ENCODE measurements at regions not wholly inside any gene's neighbourhood (a gene's known extent, or its start where the extent isn't known, plus 50 kb on each side); places are given as distances from the start of the nearest gene placed in this dataset.

GRCh38 chr21:16633831-16634459, 878.9 kb upstream of the CXADR start:
- peak; percentile 58 for DNase-seq (ENCODE audit: low spot score)

- DNase-seq (ENCODE audit: low spot score), result no peak
These were observed 878.3 kb upstream of the CXADR start for GRCh38 chr21:16634515-16634914.

DNA sequence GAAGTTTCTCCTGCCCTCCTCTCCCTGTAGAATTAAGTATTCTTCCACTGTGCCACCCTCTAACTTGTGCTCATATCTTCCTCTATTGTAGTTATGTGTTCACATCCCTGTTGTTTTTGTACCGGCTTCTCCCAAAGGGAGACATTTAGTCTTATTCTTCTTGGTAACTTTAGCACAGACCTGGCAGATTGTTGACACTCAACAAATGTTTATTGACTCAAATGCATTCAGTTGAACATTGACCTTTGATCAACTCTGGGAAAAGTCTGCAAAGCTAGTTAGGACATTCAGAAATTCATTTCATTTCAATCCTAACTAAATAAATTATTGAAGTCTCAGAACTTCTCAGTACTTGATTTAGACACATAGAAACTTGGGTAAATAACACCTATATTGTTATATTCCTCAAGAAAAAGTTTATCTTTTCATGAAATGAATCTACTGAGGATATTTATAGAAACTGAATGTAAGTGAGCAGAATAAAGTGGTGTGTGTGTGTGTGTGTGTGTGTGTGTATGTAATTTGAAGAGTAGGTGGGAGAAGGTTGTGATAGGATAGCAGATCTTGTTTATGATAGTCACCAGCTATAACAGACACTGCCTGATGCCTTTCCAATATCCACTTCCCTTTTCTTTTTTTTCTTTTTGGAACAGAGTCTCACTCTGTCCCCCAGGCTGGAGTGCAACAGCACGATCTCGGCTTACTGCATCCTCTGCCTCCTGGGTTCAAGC, 872.4 kb upstream of the CXADR start:
- DNase-seq (ENCODE audit: low spot score), result no peak

DNA sequence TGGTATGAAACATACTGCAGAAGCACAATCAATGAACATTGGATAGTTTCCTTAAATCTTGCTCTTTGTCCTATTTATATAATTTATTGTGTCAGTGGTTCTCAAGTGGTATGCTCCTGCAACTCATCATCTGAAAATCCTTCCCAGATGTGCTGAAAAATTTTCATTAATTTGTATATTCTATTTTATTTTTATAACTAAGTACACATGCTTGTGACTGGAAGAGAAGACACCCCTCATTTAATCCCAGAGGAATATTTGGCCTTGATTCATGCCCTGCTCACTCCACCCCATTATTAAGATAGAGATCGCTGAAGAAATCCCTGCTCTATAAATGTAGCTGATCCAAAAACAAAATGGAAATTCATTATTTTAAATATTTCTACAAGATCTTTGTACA, 870.5 kb upstream of the CXADR start:
- DNase-seq (ENCODE audit: low spot score), result no peak

- no peak for DNase-seq (ENCODE audit: low spot score)
These were observed 868.2 kb upstream of the CXADR start for GRCh38 chr21:16644685-16645084.

- no peak for DNase-seq (ENCODE audit: low spot score)
These were observed 862.0 kb upstream of the CXADR start for GRCh38 chr21:16650714-16651366.

- DNase-seq (ENCODE audit: low spot score), result peak; percentile 31
These were observed 860.9 kb upstream of the CXADR start for GRCh38 chr21:16651956-16652355.

DNA sequence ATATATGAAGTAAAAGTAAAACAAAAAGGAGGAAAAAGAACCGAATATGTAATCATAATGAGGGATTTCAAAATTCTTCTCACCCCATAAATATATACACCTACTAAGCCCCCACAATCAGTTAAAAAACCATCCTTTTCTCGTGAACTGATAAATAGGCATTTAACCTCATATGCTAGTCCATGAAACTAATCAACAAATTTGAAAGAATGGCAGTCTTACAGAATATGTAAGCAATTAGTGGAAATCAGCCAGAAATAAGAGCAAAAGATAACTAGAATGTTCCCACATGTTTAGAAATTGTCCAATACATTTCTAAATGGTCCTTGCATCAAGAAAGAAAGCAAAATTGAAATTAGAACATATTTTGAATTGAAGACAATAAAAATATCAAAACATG, 849.4 kb upstream of the CXADR start:
- DNase-seq (ENCODE audit: low spot score), result no peak

DNA sequence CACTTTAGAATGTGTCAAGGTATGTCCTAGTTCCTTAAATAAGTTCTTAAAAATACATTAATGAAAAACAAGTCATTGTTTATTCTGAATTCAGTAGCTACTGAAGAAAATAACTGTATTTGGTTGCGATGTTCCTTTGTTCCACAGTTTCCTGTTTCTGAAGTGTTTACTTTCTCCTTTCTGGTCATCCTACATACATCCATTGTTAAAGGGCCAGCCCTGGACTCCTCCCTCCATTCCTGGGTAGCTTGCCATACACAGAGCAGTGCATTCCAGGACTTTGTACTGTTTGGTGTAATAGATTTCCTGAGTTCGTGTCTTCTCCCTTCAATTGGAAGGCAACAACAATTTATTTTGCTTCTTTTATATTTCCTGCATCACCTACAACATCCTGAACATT, 845.4 kb upstream of the CXADR start:
- no peak for DNase-seq (ENCODE audit: low spot score)

GRCh38 chr21:16674949-16675348, 837.9 kb upstream of the CXADR start:
- no peak for DNase-seq (ENCODE audit: low spot score)

GRCh38 chr21:16676391-16676790, 836.5 kb upstream of the CXADR start:
- DNase-seq (ENCODE audit: low spot score), result peak; percentile 63

DNA sequence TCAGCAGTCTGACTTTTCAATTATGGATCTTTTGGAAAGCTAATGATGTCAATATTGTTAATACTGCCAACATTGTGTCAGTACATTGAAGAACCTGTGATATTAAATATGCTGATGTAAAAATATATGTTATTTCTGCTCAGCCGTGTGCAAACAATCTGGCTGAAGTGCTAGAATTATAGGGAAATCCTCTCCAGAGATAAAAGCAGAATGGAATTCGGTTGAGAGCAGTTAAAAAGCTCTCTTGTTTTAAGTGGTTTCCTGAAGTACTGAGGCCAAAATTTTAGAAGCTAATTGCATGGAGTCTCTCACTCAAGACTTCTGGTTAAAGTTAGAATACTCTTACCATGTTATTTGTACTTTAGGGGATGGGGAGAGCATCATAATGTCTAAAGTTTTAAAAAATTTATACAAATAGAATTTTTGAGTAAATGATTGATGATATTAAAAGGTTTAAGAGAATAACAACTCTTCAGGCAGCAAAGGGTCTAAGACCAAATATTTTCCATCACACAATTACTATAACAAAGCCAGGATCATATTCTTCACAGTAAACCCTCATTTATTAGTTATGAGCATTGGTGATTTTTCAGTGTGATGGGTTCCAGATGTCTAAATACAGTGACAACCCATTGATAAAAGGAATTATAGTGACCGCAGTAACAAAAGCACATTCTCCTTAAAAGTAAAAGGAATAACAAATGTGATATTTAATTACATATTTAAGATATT, 834.2 kb upstream of the CXADR start:
- DNase-seq (ENCODE audit: low spot score), result peak; percentile 85

- no peak for DNase-seq (ENCODE audit: low spot score)
These were observed 817.8 kb upstream of the CXADR start for GRCh38 chr21:16695074-16695473.

- no peak for DNase-seq (ENCODE audit: low spot score)
These were observed 805.6 kb upstream of the CXADR start for GRCh38 chr21:16707274-16707673.

DNA sequence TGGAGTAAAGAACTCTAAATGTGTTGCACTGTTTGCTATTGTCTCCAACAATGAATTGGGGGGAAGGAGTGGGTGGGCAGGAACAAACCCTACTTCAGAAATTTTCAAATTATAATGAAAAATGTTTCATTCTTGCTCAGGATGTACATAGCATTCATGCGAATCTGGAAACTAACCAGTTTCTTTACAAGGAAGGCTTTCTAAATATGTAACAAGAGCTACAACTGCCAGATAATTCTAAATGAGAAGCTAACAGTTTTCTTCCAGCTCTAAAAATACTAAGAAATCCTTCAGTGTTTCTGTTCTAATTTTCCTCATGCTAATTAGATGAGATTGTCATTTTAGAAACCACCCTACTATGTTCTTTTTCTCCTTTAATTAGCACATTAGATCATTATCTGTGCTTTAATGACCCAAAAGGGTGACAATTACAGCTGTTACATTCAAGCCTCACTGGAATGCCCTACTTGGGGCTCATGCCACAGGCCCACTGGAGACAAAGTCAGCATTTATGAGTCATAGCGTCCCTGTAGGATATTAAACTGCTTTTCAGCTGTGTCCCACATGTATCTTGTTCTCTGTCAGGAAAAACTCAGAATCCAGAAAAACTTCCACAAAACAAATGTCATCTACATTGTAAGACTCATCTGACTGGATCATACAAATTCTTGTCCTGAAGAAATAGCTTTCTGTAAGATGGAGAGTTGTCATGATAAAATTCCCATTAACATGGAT, 804.6 kb upstream of the CXADR start:
- DNase-seq (ENCODE audit: low spot score), result no peak

DNA sequence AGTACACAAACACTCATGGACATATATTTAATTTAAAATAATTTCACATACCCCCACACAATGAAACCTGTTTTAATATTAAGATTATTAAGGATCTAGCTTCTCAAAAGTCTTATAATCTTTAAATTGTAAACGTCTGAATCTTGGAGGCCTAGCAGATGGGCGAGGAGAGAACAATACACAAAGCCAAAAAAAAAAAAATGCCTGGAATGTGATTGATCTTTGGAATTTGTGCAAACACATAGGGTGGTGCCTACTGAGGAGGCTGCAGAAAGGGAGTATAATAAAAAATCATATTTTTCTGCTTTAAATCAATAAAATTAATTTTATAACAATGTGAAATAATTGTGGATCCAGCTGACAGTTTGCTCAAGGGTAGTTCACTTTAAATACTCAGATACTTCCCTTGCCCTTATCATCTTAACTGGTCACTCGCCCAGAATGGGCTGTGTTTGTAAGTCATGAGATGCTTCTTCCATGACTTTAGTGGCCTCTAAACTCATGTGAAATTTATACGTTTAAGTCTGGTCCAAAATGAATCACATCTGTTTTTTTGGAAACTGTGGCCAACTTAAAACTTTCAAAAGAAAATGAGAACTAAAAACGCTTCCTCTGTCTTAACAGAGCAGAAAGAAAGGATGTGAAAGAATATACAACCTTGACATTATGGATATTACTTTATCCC, 802.8 kb upstream of the CXADR start:
- DNase-seq (ENCODE audit: low spot score), result peak; percentile 39

GRCh38 chr21:16711757-16712156, 801.1 kb upstream of the CXADR start:
- no peak for DNase-seq (ENCODE audit: low spot score)

DNA sequence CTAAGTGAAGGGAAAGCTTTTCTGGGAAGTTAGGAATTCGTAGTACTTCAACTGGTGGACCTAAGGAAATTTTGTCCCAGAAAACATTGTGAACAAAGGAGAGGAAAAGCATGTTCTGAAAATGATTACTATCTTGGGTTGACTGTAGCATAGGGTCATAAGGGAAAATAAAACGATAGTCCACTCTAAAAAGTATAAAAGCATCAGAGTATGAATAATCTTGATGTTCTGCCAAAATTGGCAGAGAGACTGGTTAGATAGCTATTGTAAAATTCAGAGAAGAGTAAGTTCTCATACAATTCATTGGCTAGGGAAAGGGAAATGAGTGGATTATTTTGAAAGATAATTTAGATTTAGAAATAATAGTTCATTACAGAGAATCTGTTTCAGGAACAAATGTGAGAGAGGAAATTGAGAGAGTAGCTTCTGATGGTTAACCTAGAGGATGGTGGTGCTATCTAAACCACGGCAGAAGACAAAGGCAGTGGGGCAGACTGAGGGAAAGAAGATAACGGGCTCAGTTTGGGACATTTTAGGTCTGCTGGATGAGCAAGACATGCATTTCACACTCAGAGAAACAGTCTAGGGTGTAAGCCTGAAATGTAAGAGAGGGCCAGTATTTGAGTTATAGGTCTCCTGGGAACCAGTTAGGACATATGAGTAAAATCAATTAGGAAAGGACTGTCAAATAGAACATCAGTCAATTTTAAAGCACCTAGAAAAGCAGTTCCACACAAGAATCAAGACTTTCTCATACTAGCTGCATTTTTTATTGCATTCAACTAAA, 799.3 kb upstream of the CXADR start:
- no peak for DNase-seq (ENCODE audit: low spot score)

DNA sequence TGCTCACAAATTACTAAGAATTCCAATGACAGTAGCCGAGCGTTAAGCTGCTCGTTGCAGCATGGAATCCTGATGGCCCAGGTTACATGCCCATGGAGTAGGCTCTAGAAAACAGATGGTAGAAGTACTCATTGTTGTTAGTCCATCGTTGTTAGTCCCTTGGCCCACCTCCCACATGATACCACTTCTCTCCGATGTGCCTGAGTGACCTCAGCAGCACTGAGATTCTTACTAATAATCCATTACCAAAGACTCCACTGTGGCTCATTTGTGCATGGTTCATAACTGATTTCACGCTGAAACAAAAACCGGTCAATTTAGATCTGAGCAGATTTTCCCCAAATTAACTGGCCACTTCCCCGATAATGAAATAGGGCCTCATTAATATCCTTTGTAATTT, 772.3 kb upstream of the CXADR start:
- DNase-seq (ENCODE audit: low spot score), result no peak

- peak; percentile 10 for DNase-seq (ENCODE audit: low spot score)
These were observed 771.6 kb upstream of the CXADR start for GRCh38 chr21:16741141-16741665.
